Stomach (tissue), 8 donors: ENCODE measurements at regions not wholly inside any gene's neighbourhood (a gene's known extent, or its start where the extent isn't known, plus 50 kb on each side); places are given as distances from the start of the nearest gene placed in this dataset.

Experiments used
- DNase-seq, 2 donors: peaks; one replicate each; pipeline versions ENCODE4 v3.0.0 to v3.0.0-alpha.2; 2013 to 2019
- H3K27ac ChIP-seq, 5 donors: fragments of 200-600 bp in 4 of 5; sonication (generic) in 4 of 5; one replicate each; pipeline ENCODE4 v1.5.1; 2013 to 2019; ENCODE audit warnings: mild to moderate bottlenecking in 1 of 5, moderate library complexity in 1 of 5
- H3K27me3 ChIP-seq, 3 donors: fragments of 200-600 bp; sonication (generic); one replicate each; pipeline ENCODE4 v1.5.1; 2017 to 2019; ENCODE audit warnings: mixed run types in 1 of 3
- H3K36me3 ChIP-seq, 4 donors: fragments of 200-600 bp; sonication (generic); 1 replicate in 3 of 4; 2 replicates in 1 of 4; pipeline ENCODE4 v1.5.1; 2016 to 2019
- H3K4me1 ChIP-seq, 4 donors: fragments of 200-600 bp; sonication (generic); one replicate each; pipeline ENCODE4 v1.5.1; 2016 to 2019
- H3K4me3 ChIP-seq, 4 donors: fragments of 200-600 bp; sonication (generic) in 3 of 4; one replicate each; pipeline ENCODE4 v1.5.1; 2016 to 2019; ENCODE audit warnings: mild to moderate bottlenecking in 1 of 4
- H3K9me3 ChIP-seq, 4 donors: fragments of 200-600 bp; sonication (generic); one replicate each; pipeline ENCODE4 v1.5.1; 2016 to 2019
- EP300 ChIP-seq: sonication (generic); formaldehyde crosslinking; IDR thresholded peaks from one replicate; pipeline ENCODE4 v1.6.1; 2017; ENCODE audit warnings: antibody characterized with exemption
- POLR2A ChIP-seq, 4 donors: fragments of 450-650 bp; IDR thresholded peaks; one replicate each; pipeline ENCODE4 v1.6.1; 2016; ENCODE audit warnings: antibody characterized with exemption in 4 of 4, control low read depth in 2 of 4, mild to moderate bottlenecking in 1 of 4, moderate library complexity in 1 of 4
- POLR2AphosphoS5 ChIP-seq, 3 donors: sonication (generic); formaldehyde crosslinking; IDR thresholded peaks; one replicate each; pipeline ENCODE4 v1.6.1; 2016; ENCODE audit warnings: antibody characterized with exemption in 3 of 3
- WGBS, 5 donors: extraction: QIAGEN DNeasy Blood & Tissue Kit in 3 of 5; methylation state at CpG; one replicate each; pipeline versions ENCODE4 v1.1.5 to v1.1.7; 2013 to 2018; 5-methylcytosine and 5-hydroxymethylcytosine counted together
- intact Hi-C: fragments of 100-400 bp; cut with DNase I; formaldehyde crosslinking; loops from one replicate; pipeline ENCODE4 v1.15.1; 2023; ENCODE audit warnings: low total_unique reads
- TF ChIP-seq, protein P1 (sequence below), 7 experiments: fragments of 450-650 bp in 4 of 7; fragments of 200-600 bp in 3 of 7; sonication (generic) in 3 of 7; IDR thresholded peaks; one replicate each; pipeline ENCODE4 v1.5.1; 2016 to 2019; ENCODE audit warnings: antibody characterized with exemption in 7 of 7, control low read depth in 2 of 7, mild to moderate bottlenecking in 1 of 7
- donor health status: healthy with polysubstance abuse.
- donor health status: Bipolar disorder and iron deficiency.
- donor health status: healthy.

DNA sequence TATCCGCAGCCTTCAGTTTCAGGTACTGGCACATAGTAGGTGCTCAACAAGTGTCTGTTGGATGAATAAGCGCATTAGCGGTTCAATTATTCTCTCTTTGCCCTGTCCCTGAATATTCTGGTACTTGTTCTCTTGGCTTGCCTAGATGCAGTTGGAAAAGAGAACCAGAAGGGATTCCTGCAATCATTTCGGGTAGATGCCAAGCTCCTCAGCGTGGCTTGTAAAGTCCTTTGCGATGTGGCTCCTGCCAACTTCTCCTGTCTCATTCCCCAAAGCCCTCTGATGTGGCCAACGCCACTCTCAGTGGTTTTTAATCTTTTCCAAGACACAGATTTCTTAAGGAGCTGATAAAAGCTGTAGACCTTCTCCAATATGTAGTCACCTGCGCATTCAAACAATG, 230.3 kb downstream of the SUDS3 start:
- Histone ChIP-seq H3K4me3 (no peak overlapping the region), H3K4me1 (peaks cover 0 to 14% (median 8%) of the 10 kb centered on the region in 4 donors), H3K27ac (no peak overlapping the region), H3K27me3 (no peaks in the 10 kb centered on the region), H3K9me3 (no peaks in the 10 kb centered on the region), H3K36me3 (no peaks in the 10 kb centered on the region)
- WGBS, 5 donors, result 82 to 92% (median 90%) methylated on average over 8 of the region's 8 CpGs
- intact Hi-C loops, result no loop called here
- TF ChIP-seq, protein P1, sequence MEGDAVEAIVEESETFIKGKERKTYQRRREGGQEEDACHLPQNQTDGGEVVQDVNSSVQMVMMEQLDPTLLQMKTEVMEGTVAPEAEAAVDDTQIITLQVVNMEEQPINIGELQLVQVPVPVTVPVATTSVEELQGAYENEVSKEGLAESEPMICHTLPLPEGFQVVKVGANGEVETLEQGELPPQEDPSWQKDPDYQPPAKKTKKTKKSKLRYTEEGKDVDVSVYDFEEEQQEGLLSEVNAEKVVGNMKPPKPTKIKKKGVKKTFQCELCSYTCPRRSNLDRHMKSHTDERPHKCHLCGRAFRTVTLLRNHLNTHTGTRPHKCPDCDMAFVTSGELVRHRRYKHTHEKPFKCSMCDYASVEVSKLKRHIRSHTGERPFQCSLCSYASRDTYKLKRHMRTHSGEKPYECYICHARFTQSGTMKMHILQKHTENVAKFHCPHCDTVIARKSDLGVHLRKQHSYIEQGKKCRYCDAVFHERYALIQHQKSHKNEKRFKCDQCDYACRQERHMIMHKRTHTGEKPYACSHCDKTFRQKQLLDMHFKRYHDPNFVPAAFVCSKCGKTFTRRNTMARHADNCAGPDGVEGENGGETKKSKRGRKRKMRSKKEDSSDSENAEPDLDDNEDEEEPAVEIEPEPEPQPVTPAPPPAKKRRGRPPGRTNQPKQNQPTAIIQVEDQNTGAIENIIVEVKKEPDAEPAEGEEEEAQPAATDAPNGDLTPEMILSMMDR (IDR thresholded peaks at IDR 0.05), result no peak
- TF ChIP-seq POLR2AphosphoS5 (IDR thresholded peaks at IDR 0.05) (no peak), POLR2A (IDR thresholded peaks at IDR 0.05) (no peak), EP300 (no peak)
- no peak for DNase-seq

DNA sequence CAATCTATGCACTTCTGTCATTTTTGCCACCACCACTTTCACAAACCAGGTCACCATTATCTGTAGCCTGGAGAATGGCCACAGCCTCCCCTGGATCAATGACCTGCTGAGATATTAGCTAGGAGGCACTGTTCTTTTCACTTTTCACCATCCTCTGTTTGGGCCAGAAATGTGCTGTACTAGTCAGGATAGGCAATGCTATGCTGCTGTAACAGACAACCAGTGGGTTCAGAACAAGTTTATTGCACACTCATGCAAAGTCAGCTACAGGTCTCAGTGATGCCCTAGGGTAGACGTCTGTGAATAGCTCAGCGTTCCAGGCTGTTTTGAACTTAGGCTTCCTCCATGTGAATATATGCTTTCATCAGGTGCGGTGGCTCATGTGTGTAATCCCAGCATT, 231.5 kb downstream of the SUDS3 start:
- H3K36me3 ChIP-seq, result no peaks in the 10 kb centered on the region
- H3K9me3 ChIP-seq, result no peaks in the 10 kb centered on the region
- TF ChIP-seq EP300 (no peak), POLR2AphosphoS5 (IDR thresholded peaks at IDR 0.05) (no peak), POLR2A (IDR thresholded peaks at IDR 0.05) (no peak)
- TF ChIP-seq, protein P1 (IDR thresholded peaks at IDR 0.05), result no peak
- no peak overlapping the region for H3K27ac ChIP-seq
- intact Hi-C loops, result no loop called here
- H3K4me1 ChIP-seq, result peaks cover 0 to 16% (median 13%) of the 10 kb centered on the region in 4 donors
- WGBS, 5 donors, result 90 to 100% (median 96%) methylated on average over 3 of the region's 3 CpGs
- H3K27me3 ChIP-seq, result no peaks in the 10 kb centered on the region
- no peak overlapping the region for H3K4me3 ChIP-seq
- no peak for DNase-seq

DNA sequence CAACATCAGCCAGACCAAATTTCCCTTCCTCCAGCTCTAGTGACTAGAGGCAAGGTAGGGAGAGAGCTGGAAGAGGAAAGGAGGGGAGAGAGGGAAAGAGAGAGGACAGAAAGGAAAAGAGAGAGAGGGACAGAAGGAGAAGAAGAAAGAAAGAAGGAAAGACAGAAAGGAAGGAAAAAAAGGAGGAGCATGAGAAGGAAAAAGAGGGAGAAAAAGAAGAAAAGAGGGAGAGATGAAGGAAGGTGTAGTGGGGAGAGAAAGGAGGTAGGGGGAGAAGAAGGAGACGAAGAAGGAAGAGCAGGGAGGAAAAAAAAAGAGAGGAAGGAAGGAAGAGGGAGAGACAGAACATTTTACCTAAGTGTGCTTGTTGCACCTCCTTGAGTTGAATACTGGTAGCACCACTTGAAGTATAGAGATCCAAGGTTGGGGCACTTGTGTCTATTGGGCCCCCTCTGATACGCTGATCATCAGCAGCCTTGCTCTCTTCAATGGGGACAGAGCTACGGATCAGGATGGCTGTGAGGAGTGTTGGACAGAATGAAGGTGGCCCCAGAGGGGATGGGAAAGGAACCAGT, 232.5 kb downstream of the SUDS3 start:
- WGBS, 5 donors, result 54 to 76% (median 63%) methylated on average over 3 of the region's 3 CpGs
- no peak for DNase-seq
- TF ChIP-seq POLR2A (IDR thresholded peaks at IDR 0.05) (no peak), POLR2AphosphoS5 (IDR thresholded peaks at IDR 0.05) (no peak), EP300 (no peak)
- TF ChIP-seq, protein P1 (IDR thresholded peaks at IDR 0.05), result no peak
- Histone ChIP-seq H3K36me3 (no peaks in the 10 kb centered on the region), H3K9me3 (peaks cover 0 to 5% (median 0%) of the 10 kb centered on the region in 4 donors), H3K4me3 (no peak overlapping the region), H3K4me1 (peaks cover 0 to 16% (median 13%) of the 10 kb centered on the region in 4 donors), H3K27me3 (no peaks in the 10 kb centered on the region), H3K27ac (no peak overlapping the region)
- intact Hi-C loops, result no loop called here

DNA sequence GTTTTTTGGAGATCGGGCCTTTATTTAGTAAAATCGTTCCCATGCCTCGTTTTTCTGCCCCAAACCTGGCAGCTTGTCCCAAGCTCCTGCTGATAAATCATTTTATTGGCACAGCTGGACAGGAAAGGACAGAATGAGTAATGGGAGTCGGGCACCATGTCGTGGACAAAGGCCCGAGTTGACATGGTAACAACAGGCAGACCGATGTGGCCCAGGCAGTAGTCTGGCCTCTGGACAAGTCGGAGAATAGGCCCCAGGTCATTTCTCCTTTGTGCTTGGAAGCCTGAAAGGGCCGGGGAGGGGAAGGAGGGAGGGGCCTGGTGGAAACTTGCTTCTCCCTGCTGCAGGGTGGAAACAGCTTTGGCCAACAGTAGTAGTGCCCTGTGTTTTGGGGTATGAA, 234.9 kb downstream of the SUDS3 start:
- intact Hi-C loops, result no loop called here
- no peak for TF ChIP-seq POLR2A (IDR thresholded peaks at IDR 0.05)
- no peak for TF ChIP-seq EP300
- TF ChIP-seq, protein P1 (IDR thresholded peaks at IDR 0.05), result no peak
- TF ChIP-seq POLR2AphosphoS5 (IDR thresholded peaks at IDR 0.05), result no peak
- Histone ChIP-seq H3K36me3 (no peaks in the 10 kb centered on the region), H3K9me3 (peaks cover 0 to 8% (median 0%) of the 10 kb centered on the region in 4 donors), H3K4me3 (no peak overlapping the region), H3K4me1 (peaks cover 0 to 16% (median 13%) of the 10 kb centered on the region in 4 donors), H3K27me3 (no peaks in the 10 kb centered on the region), H3K27ac (peak overlapping the region in 1 of 5 donors; percentile 1)
- DNase-seq, result peak; percentile 32 to 67
- 9 to 16% (median 14%) methylated on average over 9 of the region's 9 CpGs for WGBS, 5 donors
